Keratinocyte (primary cell): ENCODE measurements at regions not wholly inside any gene's neighbourhood (a gene's known extent, or its start where the extent isn't known, plus 50 kb on each side); places are given as distances from the start of the nearest gene placed in this dataset.
A peak's percentile ranks its signal among the peaks of the same experiment; 100 is the strongest.

Source experiments
- DNase-seq: peaks from one replicate; pipeline ENCODE4 v3.0.0-alpha.2; 2011; ENCODE audit warnings: low read depth, missing footprints, low spot score
- FAIRE-seq: peaks from 2 replicates; lab custom pipeline; 2011; peaks lifted over from hg19 to GRCh38; lab: Jason Lieb, UNC
- H2AFZ ChIP-seq: 2 replicates; pipeline ENCODE4 v1.6.0; 2012; ENCODE audit warnings: low read length, control low read depth, inconsistent platforms; ENCODE audit not compliant: control insufficient read depth
- H3K27ac ChIP-seq: 2 replicates; pipeline ENCODE4 v1.5.1; 2011; ENCODE audit warnings: low read length; ENCODE audit not compliant: control insufficient read depth, insufficient read depth
- H3K27me3 ChIP-seq: 3 replicates; pipeline ENCODE4 v1.6.0; 2011; ENCODE audit warnings: low read length; ENCODE audit not compliant: control insufficient read depth, insufficient read depth; ENCODE audit errors: extremely low read depth
- H3K36me3 ChIP-seq, 2 experiments: 2 replicates in 1 of 2; 3 replicates in 1 of 2; pipeline ENCODE4 v1.5.1; 2011; ENCODE audit warnings: low read length in 2 of 2, mild to moderate bottlenecking in 1 of 2; ENCODE audit not compliant: control insufficient read depth in 2 of 2, insufficient read depth in 2 of 2; ENCODE audit errors: extremely low read depth in 1 of 2
- H3K4me1 ChIP-seq: 3 replicates; pipeline ENCODE4 v1.5.1; 2011; ENCODE audit warnings: low read length; ENCODE audit not compliant: control insufficient read depth, insufficient read depth; ENCODE audit errors: extremely low read depth
- H3K4me2 ChIP-seq: 3 replicates; pipeline ENCODE4 v1.6.0; 2011; ENCODE audit warnings: low read depth, low read length; ENCODE audit not compliant: control insufficient read depth, insufficient read depth; ENCODE audit errors: extremely low read depth
- H3K4me3 ChIP-seq, 3 experiments: fragments of 200-600 bp in 1 of 3; sonication (generic) in 1 of 3; 2 replicates in 2 of 3; 3 replicates in 1 of 3; pipeline ENCODE4 v1.5.1; 2011 to 2016; ENCODE audit warnings: low read length in 3 of 3, mild to moderate bottlenecking in 3 of 3, control low read depth in 2 of 3, inconsistent platforms in 1 of 3, low read depth in 1 of 3, mixed read lengths in 1 of 3, mixed run types in 1 of 3, moderate library complexity in 1 of 3; ENCODE audit not compliant: control insufficient read depth in 2 of 3, insufficient read depth in 2 of 3; ENCODE audit errors: extremely low read depth in 1 of 3
- H3K79me2 ChIP-seq: 2 replicates; pipeline ENCODE4 v1.6.0; 2012; ENCODE audit warnings: low read length; ENCODE audit not compliant: control insufficient read depth, insufficient read depth
- H3K9ac ChIP-seq: 3 replicates; pipeline ENCODE4 v1.6.0; 2011; ENCODE audit warnings: low read length; ENCODE audit not compliant: control insufficient read depth, insufficient read depth; ENCODE audit errors: extremely low read depth
- H3K9me1 ChIP-seq: 3 replicates; pipeline ENCODE4 v1.6.0; 2011; ENCODE audit warnings: low read length; ENCODE audit not compliant: control insufficient read depth, insufficient read depth; ENCODE audit errors: extremely low read depth
- H3K9me3 ChIP-seq: 2 replicates; pipeline ENCODE4 v1.5.1; 2012; ENCODE audit warnings: low read depth, low read length; ENCODE audit not compliant: control insufficient read depth
- H4K20me1 ChIP-seq: 3 replicates; pipeline ENCODE4 v1.6.0; 2011; ENCODE audit warnings: low read length; ENCODE audit not compliant: control insufficient read depth, insufficient read depth; ENCODE audit errors: extremely low read depth
- EZH2 ChIP-seq: IDR thresholded peaks from one replicate; pipeline ENCODE4 v1.6.1; 2012; ENCODE audit warnings: inconsistent platforms, mild to moderate bottlenecking, low read length, moderate library complexity
- dilution Hi-C: fragments of 300-500 bp; cut with MboI; formaldehyde crosslinking; loops from one replicate; pipeline ENCODE4 v1.7.0; 2020; ENCODE audit warnings: low sequenced_read_pairs; ENCODE audit not compliant: extremely low pct_ligation_motif_present
- TF ChIP-seq, protein P1 (sequence below), 3 experiments: IDR thresholded peaks in 1 of 3; conservative IDR thresholded peaks in 1 of 3; optimal IDR thresholded peaks in 1 of 3; 2 replicates in 2 of 3; 3 replicates in 1 of 3; pipeline versions ENCODE3 to v1.5.1; 2011; ENCODE audit warnings: low read length in 3 of 3, mild to moderate bottlenecking in 3 of 3, moderate library complexity in 2 of 3, control low read depth in 1 of 3, inconsistent platforms in 1 of 3; ENCODE audit not compliant: insufficient read depth in 2 of 3; ENCODE audit errors: extremely low read depth in 1 of 3

DNA sequence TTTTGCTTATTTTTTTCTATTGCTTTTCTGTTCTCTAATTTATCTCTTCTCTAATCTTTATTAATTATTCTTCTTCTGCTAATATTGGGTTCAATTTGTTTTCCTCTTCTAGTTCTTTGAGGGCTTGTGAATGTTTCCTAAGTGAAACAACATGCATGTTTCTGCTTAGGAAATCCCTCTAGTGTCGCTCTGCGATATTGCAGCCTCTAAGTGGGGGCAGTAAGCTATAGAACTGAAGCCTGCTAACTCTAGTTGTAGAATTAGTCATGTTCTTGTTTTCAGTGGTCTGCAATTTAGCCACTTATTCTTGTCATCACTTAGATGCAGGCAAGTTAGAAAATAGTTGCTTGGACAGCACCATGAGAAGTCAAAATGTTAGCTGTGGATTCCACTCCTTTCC lies 222.6 kb downstream of the SPIN4 start:
- H3K36me3 ChIP-seq, result no peaks in the 10 kb centered on the region
- no peaks in the 10 kb centered on the region for H3K9me3 ChIP-seq
- no peaks in the 10 kb centered on the region for H3K79me2 ChIP-seq
- H3K4me3 ChIP-seq, result no peak overlapping the region
- no peak overlapping the region for H3K9ac ChIP-seq
- no peaks in the 10 kb centered on the region for H3K9me1 ChIP-seq
- no peaks in the 10 kb centered on the region for H3K27me3 ChIP-seq
- no peaks in the 10 kb centered on the region for H4K20me1 ChIP-seq
- no peak for DNase-seq
- peak; percentile 23 for FAIRE-seq
- H3K4me2 ChIP-seq, result no peak overlapping the region
- dilution Hi-C loops, result no loop called here
- no peak overlapping the region for H2AFZ ChIP-seq
- H3K4me1 ChIP-seq, result no peaks in the 10 kb centered on the region
- H3K27ac ChIP-seq, result no peak overlapping the region
- no peak for TF ChIP-seq EZH2
- TF ChIP-seq, protein P1, sequence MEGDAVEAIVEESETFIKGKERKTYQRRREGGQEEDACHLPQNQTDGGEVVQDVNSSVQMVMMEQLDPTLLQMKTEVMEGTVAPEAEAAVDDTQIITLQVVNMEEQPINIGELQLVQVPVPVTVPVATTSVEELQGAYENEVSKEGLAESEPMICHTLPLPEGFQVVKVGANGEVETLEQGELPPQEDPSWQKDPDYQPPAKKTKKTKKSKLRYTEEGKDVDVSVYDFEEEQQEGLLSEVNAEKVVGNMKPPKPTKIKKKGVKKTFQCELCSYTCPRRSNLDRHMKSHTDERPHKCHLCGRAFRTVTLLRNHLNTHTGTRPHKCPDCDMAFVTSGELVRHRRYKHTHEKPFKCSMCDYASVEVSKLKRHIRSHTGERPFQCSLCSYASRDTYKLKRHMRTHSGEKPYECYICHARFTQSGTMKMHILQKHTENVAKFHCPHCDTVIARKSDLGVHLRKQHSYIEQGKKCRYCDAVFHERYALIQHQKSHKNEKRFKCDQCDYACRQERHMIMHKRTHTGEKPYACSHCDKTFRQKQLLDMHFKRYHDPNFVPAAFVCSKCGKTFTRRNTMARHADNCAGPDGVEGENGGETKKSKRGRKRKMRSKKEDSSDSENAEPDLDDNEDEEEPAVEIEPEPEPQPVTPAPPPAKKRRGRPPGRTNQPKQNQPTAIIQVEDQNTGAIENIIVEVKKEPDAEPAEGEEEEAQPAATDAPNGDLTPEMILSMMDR (optimal IDR thresholded peaks at IDR 0.05 in 1 of 3, IDR thresholded peaks at IDR 0.05 in 1 of 3, conservative IDR thresholded peaks at IDR 0.05 in 1 of 3; ENCODE audit: extremely low read depth in 1 of 3, insufficient read depth in 2 of 3, low read length in 3 of 3), result peak in 2 of 3 experiments; percentile 21 to 58

DNA sequence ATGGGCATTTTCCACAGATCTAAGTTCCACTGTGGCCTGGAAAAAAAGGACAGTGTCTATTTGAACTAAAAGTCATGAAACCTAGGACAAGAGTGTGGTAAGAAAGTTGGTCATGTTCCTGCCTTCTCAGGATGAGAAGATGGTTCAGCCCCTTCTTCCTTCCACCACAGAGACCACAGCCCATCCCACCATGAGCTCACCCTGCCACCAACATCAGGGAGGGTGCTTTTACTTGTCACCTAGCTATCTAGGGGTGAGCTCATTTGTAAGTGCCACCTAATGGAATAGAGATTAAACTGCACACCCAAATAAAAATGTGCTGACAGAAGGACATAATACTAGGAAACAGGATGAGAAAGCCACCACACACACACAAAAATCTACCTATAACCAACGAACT lies 235.9 kb downstream of the SPIN4 start:
- H3K9ac ChIP-seq, result no peak overlapping the region
- FAIRE-seq, result no peak
- dilution Hi-C loops, result no loop called here
- no peak overlapping the region for H3K4me2 ChIP-seq
- no peaks in the 10 kb centered on the region for H3K36me3 ChIP-seq
- no peaks in the 10 kb centered on the region for H3K27me3 ChIP-seq
- no peak for DNase-seq
- no peak overlapping the region for H3K27ac ChIP-seq
- no peaks in the 10 kb centered on the region for H3K9me3 ChIP-seq
- H2AFZ ChIP-seq, result no peak overlapping the region
- no peak overlapping the region for H3K4me3 ChIP-seq
- no peak for TF ChIP-seq EZH2
- TF ChIP-seq, protein P1 (optimal IDR thresholded peaks at IDR 0.05 in 1 of 3, IDR thresholded peaks at IDR 0.05 in 1 of 3, conservative IDR thresholded peaks at IDR 0.05 in 1 of 3; ENCODE audit: extremely low read depth in 1 of 3, insufficient read depth in 2 of 3, low read length in 3 of 3), result no peak
- H4K20me1 ChIP-seq, result no peaks in the 10 kb centered on the region
- H3K79me2 ChIP-seq, result no peaks in the 10 kb centered on the region
- H3K9me1 ChIP-seq, result no peaks in the 10 kb centered on the region
- H3K4me1 ChIP-seq, result no peaks in the 10 kb centered on the region
